Esophagus squamous epithelium (tissue), 5 donors: ENCODE measurements at regions not wholly inside any gene's neighbourhood (a gene's known extent, or its start where the extent isn't known, plus 50 kb on each side); places are given as distances from the start of the nearest gene placed in this dataset.
"Not testable (repeated sequence)": the region's sequence is repeated elsewhere in the genome, so short reads cannot be mapped to it uniquely, and the experiment has no call there.

Experiments
- DNase-seq: peaks from one replicate; lab custom pipeline; 2025; lab: John Stamatoyannopoulos, UW
- H3K27ac ChIP-seq, 4 donors: fragments of 200-600 bp; sonication (generic); one replicate each; pipeline ENCODE4 v1.5.1; 2016 to 2019; ENCODE audit warnings: mild to moderate bottlenecking in 1 of 4
- H3K27me3 ChIP-seq, 4 donors: fragments of 200-600 bp; sonication (generic); 1 replicate in 3 of 4; 2 replicates in 1 of 4; pipeline versions ENCODE4 v1.5.1 to v1.6.0; 2017 to 2021; ENCODE audit warnings: antibody characterized with exemption in 1 of 4
- H3K36me3 ChIP-seq, 3 donors: fragments of 200-600 bp; sonication (generic); one replicate each; pipeline ENCODE4 v1.5.1; 2016 to 2019
- H3K4me1 ChIP-seq, 3 donors: fragments of 200-600 bp; sonication (generic); one replicate each; pipeline ENCODE4 v1.5.1; 2017 to 2019
- H3K4me3 ChIP-seq, 4 donors: fragments of 200-600 bp; sonication (generic); 1 replicate in 3 of 4; 2 replicates in 1 of 4; pipeline ENCODE4 v1.5.1; 2016 to 2019; ENCODE audit warnings: mild to moderate bottlenecking in 2 of 4, moderate library complexity in 1 of 4
- H3K9me3 ChIP-seq, 3 donors: fragments of 200-600 bp; sonication (generic); one replicate each; pipeline ENCODE4 v1.5.1; 2016 to 2019
- POLR2A ChIP-seq, 4 donors: fragments of 450-650 bp; IDR thresholded peaks; one replicate each; pipeline ENCODE4 v1.6.1; 2017; ENCODE audit warnings: antibody characterized with exemption in 4 of 4, mild to moderate bottlenecking in 4 of 4, moderate library complexity in 3 of 4
- WGBS, 2 donors: methylation state at CpG; one replicate each; pipeline ENCODE4 v1.1.5; 2018; 5-methylcytosine and 5-hydroxymethylcytosine counted together
- intact Hi-C: fragments of 100-400 bp; cut with DNase I; formaldehyde crosslinking; loops from one replicate; pipeline ENCODE4 v1.15.0; 2022
- TF ChIP-seq, protein P1 (sequence below), 6 experiments: fragments of 450-650 bp in 4 of 6; fragments of 200-600 bp in 2 of 6; sonication (generic) in 2 of 6; IDR thresholded peaks; one replicate each; pipeline ENCODE4 v1.5.1; 2016 to 2019; ENCODE audit warnings: antibody characterized with exemption in 6 of 6, mild to moderate bottlenecking in 4 of 6, moderate library complexity in 4 of 6
- donor health status: DM: yes; HTN: yes; CAD: no.

DNA sequence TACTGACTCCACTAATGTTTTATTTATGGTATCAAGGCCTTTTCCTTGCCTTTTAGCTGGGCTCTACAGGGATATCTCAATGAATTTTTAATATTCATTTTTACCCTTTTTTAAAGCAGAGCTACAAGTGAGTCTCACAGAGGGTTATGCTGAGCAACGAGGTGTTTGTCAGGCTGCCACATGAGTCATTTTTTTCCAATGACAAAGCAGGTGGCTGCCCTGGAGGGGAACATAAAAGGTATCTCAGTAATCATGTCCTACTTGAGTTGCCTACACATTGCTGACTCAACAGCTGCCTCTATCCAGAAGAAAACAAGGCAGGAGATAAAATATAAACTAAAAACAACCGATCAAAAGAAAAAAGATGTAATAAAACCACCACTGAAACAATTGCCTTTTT is 1004.9 kb upstream of the POT1 start:
- Histone ChIP-seq H3K27me3 (no peaks in the 10 kb centered on the region), H3K4me1 (peaks cover 0 to 4% (median 0%) of the 10 kb centered on the region in 3 donors), H3K4me3 (no peak overlapping the region), H3K9me3 (no peaks in the 10 kb centered on the region), H3K27ac (no peak overlapping the region), H3K36me3 (no peaks in the 10 kb centered on the region)
- no peak for TF ChIP-seq POLR2A (IDR thresholded peaks at IDR 0.05)
- TF ChIP-seq, protein P1, sequence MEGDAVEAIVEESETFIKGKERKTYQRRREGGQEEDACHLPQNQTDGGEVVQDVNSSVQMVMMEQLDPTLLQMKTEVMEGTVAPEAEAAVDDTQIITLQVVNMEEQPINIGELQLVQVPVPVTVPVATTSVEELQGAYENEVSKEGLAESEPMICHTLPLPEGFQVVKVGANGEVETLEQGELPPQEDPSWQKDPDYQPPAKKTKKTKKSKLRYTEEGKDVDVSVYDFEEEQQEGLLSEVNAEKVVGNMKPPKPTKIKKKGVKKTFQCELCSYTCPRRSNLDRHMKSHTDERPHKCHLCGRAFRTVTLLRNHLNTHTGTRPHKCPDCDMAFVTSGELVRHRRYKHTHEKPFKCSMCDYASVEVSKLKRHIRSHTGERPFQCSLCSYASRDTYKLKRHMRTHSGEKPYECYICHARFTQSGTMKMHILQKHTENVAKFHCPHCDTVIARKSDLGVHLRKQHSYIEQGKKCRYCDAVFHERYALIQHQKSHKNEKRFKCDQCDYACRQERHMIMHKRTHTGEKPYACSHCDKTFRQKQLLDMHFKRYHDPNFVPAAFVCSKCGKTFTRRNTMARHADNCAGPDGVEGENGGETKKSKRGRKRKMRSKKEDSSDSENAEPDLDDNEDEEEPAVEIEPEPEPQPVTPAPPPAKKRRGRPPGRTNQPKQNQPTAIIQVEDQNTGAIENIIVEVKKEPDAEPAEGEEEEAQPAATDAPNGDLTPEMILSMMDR (IDR thresholded peaks at IDR 0.05): no peak
- WGBS, 2 donors: 15 to 18% methylated on average over 2 of the region's 2 CpGs
- intact Hi-C loops: no loop called here
- no peak for DNase-seq

DNA sequence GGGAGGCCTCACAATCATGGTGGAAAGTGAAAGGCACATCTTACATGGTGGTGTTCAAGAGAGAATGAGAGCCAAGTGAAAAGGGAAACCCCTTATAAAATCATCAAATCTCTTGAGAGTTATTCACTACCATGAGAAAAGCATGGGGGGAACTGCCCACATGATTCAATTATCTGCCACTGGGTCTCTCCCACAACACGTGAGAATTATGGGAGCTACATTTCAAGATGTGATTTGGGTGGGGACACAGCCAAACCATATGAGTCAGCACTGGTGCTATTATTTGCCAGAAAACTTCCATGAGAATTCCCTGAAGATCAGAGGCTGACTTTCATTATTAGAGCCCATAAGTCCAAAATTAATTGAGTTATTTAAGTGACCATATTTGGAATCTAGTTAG is 1001.2 kb upstream of the POT1 start:
- no peaks in the 10 kb centered on the region for H3K27me3 ChIP-seq
- no peaks in the 10 kb centered on the region for H3K9me3 ChIP-seq
- H3K4me3 ChIP-seq: no peak overlapping the region
- DNase-seq: no peak
- intact Hi-C loops: no loop called here
- no peaks in the 10 kb centered on the region for H3K36me3 ChIP-seq
- no peak overlapping the region for H3K27ac ChIP-seq
- TF ChIP-seq, protein P1 (IDR thresholded peaks at IDR 0.05): no peak
- no peak for TF ChIP-seq POLR2A (IDR thresholded peaks at IDR 0.05)
- peaks cover 0 to 4% (median 0%) of the 10 kb centered on the region in 3 donors for H3K4me1 ChIP-seq
- 11 to 23% methylated on average over 1 of the region's 1 CpG for WGBS, 2 donors

DNA sequence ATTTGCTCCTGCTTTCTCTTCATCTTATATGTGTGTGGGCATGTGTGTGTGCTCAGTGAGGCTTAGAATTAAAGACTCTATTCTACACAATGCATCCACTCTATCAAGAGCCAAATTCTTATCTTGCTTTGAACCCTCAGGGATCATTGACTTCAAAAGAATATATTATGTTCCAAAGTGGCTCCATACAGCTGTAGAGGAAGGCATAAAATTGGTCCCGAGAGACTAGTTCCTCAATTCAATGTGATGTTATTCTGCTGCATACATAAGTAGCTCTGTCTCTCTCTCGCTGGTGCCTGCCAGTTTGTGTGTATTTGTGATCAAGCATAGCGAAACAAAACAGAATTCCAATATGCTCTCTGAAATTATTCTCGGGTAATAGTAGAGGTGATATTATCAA is 997.9 kb upstream of the POT1 start:
- 13 to 19% methylated on average over 4 of the region's 4 CpGs for WGBS, 2 donors
- Histone ChIP-seq H3K9me3 (no peaks in the 10 kb centered on the region), H3K27me3 (no peaks in the 10 kb centered on the region), H3K4me1 (no peaks in the 10 kb centered on the region), H3K36me3 (no peaks in the 10 kb centered on the region), H3K4me3 (no peak overlapping the region), H3K27ac (no peak overlapping the region)
- no peak for DNase-seq
- intact Hi-C loops: no loop called here
- TF ChIP-seq, protein P1 (IDR thresholded peaks at IDR 0.05): no peak
- TF ChIP-seq POLR2A (IDR thresholded peaks at IDR 0.05): no peak

DNA sequence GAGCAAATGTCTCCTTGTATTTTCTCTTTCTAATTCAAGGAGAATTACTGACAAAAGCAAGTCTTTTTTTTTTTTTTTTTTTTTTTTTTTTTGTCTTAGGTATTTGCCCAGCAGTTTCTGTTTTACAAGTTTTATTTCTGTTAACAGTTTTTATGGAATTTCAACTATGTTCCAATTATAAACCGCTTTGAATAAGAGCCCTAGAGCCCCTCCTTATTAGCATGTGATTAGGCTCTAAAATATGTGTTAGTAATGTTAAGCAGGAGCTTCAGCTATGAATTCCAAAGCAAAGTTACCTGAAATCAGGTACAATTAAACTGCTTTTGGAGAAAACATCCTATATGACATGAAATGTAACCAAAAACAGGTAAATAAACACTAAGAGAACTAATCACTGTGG is 997.0 kb upstream of the POT1 start:
- Histone ChIP-seq H3K27me3 (no peaks in the 10 kb centered on the region), H3K9me3 (no peaks in the 10 kb centered on the region), H3K4me1 (no peaks in the 10 kb centered on the region), H3K36me3 (no peaks in the 10 kb centered on the region), H3K4me3 (no peak overlapping the region), H3K27ac (no peak overlapping the region)
- DNase-seq: no peak
- intact Hi-C loops: no loop called here
- no peak for TF ChIP-seq POLR2A (IDR thresholded peaks at IDR 0.05)
- TF ChIP-seq, protein P1 (IDR thresholded peaks at IDR 0.05): no peak
- 15 to 31% methylated on average over 1 of the region's 1 CpG for WGBS, 2 donors

DNA sequence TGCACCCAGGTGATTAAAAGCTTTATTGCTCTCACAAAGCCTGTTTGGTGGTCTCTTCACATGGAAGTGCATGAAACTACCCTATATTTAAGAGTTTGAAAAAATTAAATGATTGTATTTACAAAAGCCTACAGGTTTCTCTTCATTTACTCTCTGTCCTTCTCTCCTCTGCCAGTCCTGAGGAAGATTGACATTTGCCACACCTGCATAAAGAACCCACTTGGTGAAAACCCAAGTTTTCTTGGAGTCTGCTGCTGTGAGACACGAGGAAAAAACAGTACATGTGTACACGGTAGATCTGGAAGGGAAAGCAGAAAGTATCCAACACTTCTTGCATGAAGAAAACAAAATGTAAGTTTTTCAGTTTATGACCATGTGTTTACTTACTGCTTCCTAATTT is 994.4 kb upstream of the POT1 start:
- DNase-seq: no peak
- WGBS, 2 donors: 34 to 54% methylated on average over 2 of the region's 2 CpGs
- H3K27ac ChIP-seq: no peak overlapping the region
- H3K4me3 ChIP-seq: no peak overlapping the region
- no peaks in the 10 kb centered on the region for H3K9me3 ChIP-seq
- intact Hi-C loops: no loop called here
- H3K36me3 ChIP-seq: no peaks in the 10 kb centered on the region
- H3K4me1 ChIP-seq: no peaks in the 10 kb centered on the region
- no peaks in the 10 kb centered on the region for H3K27me3 ChIP-seq
- no peak for TF ChIP-seq POLR2A (IDR thresholded peaks at IDR 0.05)
- TF ChIP-seq, protein P1 (IDR thresholded peaks at IDR 0.05): no peak

DNA sequence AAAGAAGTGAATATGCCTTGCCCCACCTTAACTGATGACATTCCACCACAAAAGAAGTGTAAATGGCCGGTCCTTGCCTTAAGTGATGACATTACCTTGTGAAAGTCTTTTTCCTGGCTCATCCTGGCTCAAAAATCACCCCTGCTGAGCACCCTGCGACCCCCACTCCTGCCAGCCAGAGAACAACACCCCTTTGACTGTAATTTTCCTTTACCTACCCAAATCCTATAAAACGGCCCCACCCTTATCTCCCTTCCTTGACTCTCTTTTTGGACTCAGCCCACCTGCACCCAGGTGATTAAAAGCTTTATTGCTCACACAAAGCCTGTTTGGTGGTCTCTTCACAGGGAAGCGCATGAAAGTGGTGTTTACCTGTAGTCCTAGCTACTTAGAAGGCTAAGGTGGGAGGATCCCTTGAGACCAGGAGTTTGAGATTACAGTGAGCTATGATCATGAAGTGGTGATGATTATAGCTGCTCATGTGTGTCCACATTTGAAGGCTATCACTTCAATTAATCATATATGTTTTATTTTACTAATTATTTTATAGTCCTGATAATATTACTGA is 985.8 kb upstream of the POT1 start:
- H3K27me3 ChIP-seq, H3K9me3 ChIP-seq, H3K4me1 ChIP-seq, DNase-seq, H3K27ac ChIP-seq, H3K36me3 ChIP-seq, intact Hi-C loops, H3K4me3 ChIP-seq: not testable (repeated sequence)
- WGBS, 2 donors: 39 to 43% methylated on average over 3 to 4 of the region's 4 CpGs
